OCI-LY1 (cell line): ENCODE measurements at regions not wholly inside any gene's neighbourhood (a gene's known extent, or its start where the extent isn't known, plus 50 kb on each side); places are given as distances from the start of the nearest gene placed in this dataset.

Experiments used
- H2AFZ ChIP-seq: fragments of 200-600 bp; sonication (generic), shearing (Covaris generic); 2 replicates; pipeline ENCODE4 v1.6.0; 2014; ENCODE audit warnings: antibody characterized with exemption, mild to moderate bottlenecking, low read length
- H3F3A ChIP-seq: fragments of 200-600 bp; sonication (generic), shearing (Covaris generic); 2 replicates; pipeline ENCODE4 v1.6.0; 2014; ENCODE audit warnings: mild to moderate bottlenecking, antibody characterized with exemption, low read length, moderate library complexity; ENCODE audit not compliant: insufficient read depth
- H3K27ac ChIP-seq: fragments of 200-600 bp; sonication (generic); 2 replicates; pipeline ENCODE4 v1.5.1; 2014; ENCODE audit warnings: low read length, mixed run types, mild to moderate bottlenecking, low read depth; ENCODE audit not compliant: poor library complexity, severe bottlenecking
- H3K27me3 ChIP-seq: fragments of 200-600 bp; sonication (generic); 2 replicates; pipeline ENCODE4 v1.6.0; 2014; ENCODE audit warnings: antibody characterized with exemption, mild to moderate bottlenecking, low read length, moderate library complexity; ENCODE audit not compliant: insufficient read depth
- H3K36me3 ChIP-seq: fragments of 200-600 bp; sonication (generic); 2 replicates; pipeline ENCODE4 v1.6.1; 2014; ENCODE audit warnings: mild to moderate bottlenecking, antibody characterized with exemption, low read length, moderate library complexity, mixed read lengths; ENCODE audit not compliant: insufficient read depth
- H3K4me1 ChIP-seq: fragments of 200-600 bp; sonication (generic); 2 replicates; pipeline ENCODE4 v1.5.1; 2014; ENCODE audit warnings: mild to moderate bottlenecking, low read length, moderate library complexity; ENCODE audit not compliant: insufficient read depth, severe bottlenecking
- H3K4me2 ChIP-seq: fragments of 200-600 bp; sonication (generic), shearing (Covaris generic); 2 replicates; pipeline ENCODE4 v1.6.1; 2014; ENCODE audit warnings: low read length
- H3K4me3 ChIP-seq: fragments of 200-600 bp; sonication (generic); 2 replicates; pipeline ENCODE4 v1.5.1; 2014; ENCODE audit warnings: low read length, low read depth, mild to moderate bottlenecking, mixed read lengths; ENCODE audit not compliant: poor library complexity, severe bottlenecking
- H3K79me2 ChIP-seq: fragments of 200-600 bp; shearing (Covaris generic); 2 replicates; pipeline ENCODE4 v1.6.1; 2016; ENCODE audit warnings: mixed run types, low read length, mixed read lengths; ENCODE audit not compliant: insufficient read depth
- H3K9ac ChIP-seq: fragments of 200-600 bp; sonication (generic), shearing (Covaris generic); 2 replicates; pipeline ENCODE4 v1.6.1; 2014; ENCODE audit warnings: mild to moderate bottlenecking, low read length, mixed read lengths
- H3K9me2 ChIP-seq: fragments of 200-600 bp; sonication (generic), shearing (Covaris generic); 2 replicates; pipeline ENCODE4 v1.6.1; 2014; ENCODE audit warnings: low read depth, mild to moderate bottlenecking, low read length, mixed read lengths
- H3K9me3 ChIP-seq: fragments of 200-600 bp; shearing (Covaris generic); 2 replicates; pipeline ENCODE4 v1.6.1; 2014; ENCODE audit warnings: low read length, mixed read lengths
- H4K20me1 ChIP-seq: fragments of 200-600 bp; sonication (generic), shearing (Covaris generic); 2 replicates; pipeline ENCODE4 v1.6.0; 2016; ENCODE audit warnings: mild to moderate bottlenecking, low read length; ENCODE audit not compliant: insufficient read depth
- CTCF ChIP-seq: fragments of 200-600 bp; sonication (generic), shearing (Covaris generic); IDR thresholded peaks from 2 replicates; pipeline ENCODE4 v1.5.1; 2017; ENCODE audit warnings: mild to moderate bottlenecking, antibody characterized with exemption, low read length, moderate library complexity, mixed read lengths
- EZH2 ChIP-seq: fragments of 200-600 bp; sonication (generic), shearing (Covaris generic); IDR thresholded peaks from 2 replicates; pipeline ENCODE4 v1.8.0; 2017; ENCODE audit warnings: borderline replicate concordance, mixed run types, mild to moderate bottlenecking, antibody characterized with exemption, low read length, moderate library complexity, mixed read lengths

- H3K9me2 ChIP-seq = no peaks in the 10 kb centered on the region
- no peaks in the 10 kb centered on the region for H3F3A ChIP-seq
- no peak overlapping the region for H2AFZ ChIP-seq
- H3K4me2 ChIP-seq = no peak overlapping the region
- no peaks in the 10 kb centered on the region for H3K9me3 ChIP-seq
- H4K20me1 ChIP-seq = no peaks in the 10 kb centered on the region
- no peak overlapping the region for H3K4me3 ChIP-seq
- H3K4me1 ChIP-seq = no peaks in the 10 kb centered on the region
- H3K79me2 ChIP-seq = no peaks in the 10 kb centered on the region
- TF ChIP-seq EZH2 = no peak
- no peak overlapping the region for H3K27ac ChIP-seq
- H3K27me3 ChIP-seq = no peaks in the 10 kb centered on the region
- no peaks in the 10 kb centered on the region for H3K36me3 ChIP-seq
- no peak overlapping the region for H3K9ac ChIP-seq
Observed at GRCh38 chr3:191624299-191624698, 163.3 kb downstream of the PYDC2 start.

GRCh38 chr3:191627064-191627463, 166.1 kb downstream of the PYDC2 start:
- Histone ChIP-seq H3K9me3 (no peaks in the 10 kb centered on the region), H4K20me1 (no peaks in the 10 kb centered on the region), H3K36me3 (no peaks in the 10 kb centered on the region), H3K4me3 (no peak overlapping the region), H3K27ac (no peak overlapping the region), H3F3A (no peaks in the 10 kb centered on the region), H3K4me2 (no peak overlapping the region), H3K4me1 (no peaks in the 10 kb centered on the region), H3K27me3 (no peaks in the 10 kb centered on the region), H3K79me2 (no peaks in the 10 kb centered on the region), H3K9me2 (no peaks in the 10 kb centered on the region), H2AFZ (no peak overlapping the region), H3K9ac (no peak overlapping the region)
- no peak for TF ChIP-seq CTCF
- no peak for TF ChIP-seq EZH2

GRCh38 chr3:191628571-191628970, 167.6 kb downstream of the PYDC2 start:
- Histone ChIP-seq H3F3A (no peaks in the 10 kb centered on the region), H3K4me2 (no peak overlapping the region), H3K27me3 (no peaks in the 10 kb centered on the region), H3K27ac (no peak overlapping the region), H3K4me1 (no peaks in the 10 kb centered on the region), H3K9me2 (no peaks in the 10 kb centered on the region), H3K9me3 (no peaks in the 10 kb centered on the region), H3K36me3 (no peaks in the 10 kb centered on the region), H3K9ac (no peak overlapping the region), H3K79me2 (no peaks in the 10 kb centered on the region), H4K20me1 (no peaks in the 10 kb centered on the region), H2AFZ (no peak overlapping the region), H3K4me3 (no peak overlapping the region)
- TF ChIP-seq EZH2 = no peak

- Histone ChIP-seq H3K27me3 (no peaks in the 10 kb centered on the region), H3K9me3 (no peaks in the 10 kb centered on the region), H3K4me3 (no peak overlapping the region), H3K9ac (no peak overlapping the region), H2AFZ (no peak overlapping the region), H3K36me3 (no peaks in the 10 kb centered on the region), H4K20me1 (no peaks in the 10 kb centered on the region), H3F3A (no peaks in the 10 kb centered on the region), H3K4me2 (no peak overlapping the region), H3K4me1 (no peaks in the 10 kb centered on the region), H3K27ac (no peak overlapping the region), H3K79me2 (no peaks in the 10 kb centered on the region), H3K9me2 (no peaks in the 10 kb centered on the region)
- TF ChIP-seq EZH2 = no peak
Observed at GRCh38 chr3:191631496-191631895, 170.5 kb downstream of the PYDC2 start.

- no peak overlapping the region for H3K9ac ChIP-seq
- no peak for TF ChIP-seq CTCF
- no peak for TF ChIP-seq EZH2
- no peak overlapping the region for H3K4me2 ChIP-seq
- no peaks in the 10 kb centered on the region for H3K9me3 ChIP-seq
- no peaks in the 10 kb centered on the region for H3K36me3 ChIP-seq
- H3F3A ChIP-seq = no peaks in the 10 kb centered on the region
- H3K79me2 ChIP-seq = no peaks in the 10 kb centered on the region
- no peak overlapping the region for H2AFZ ChIP-seq
- no peaks in the 10 kb centered on the region for H4K20me1 ChIP-seq
- no peak overlapping the region for H3K27ac ChIP-seq
- H3K9me2 ChIP-seq = no peaks in the 10 kb centered on the region
- no peak overlapping the region for H3K4me3 ChIP-seq
- no peaks in the 10 kb centered on the region for H3K27me3 ChIP-seq
- no peaks in the 10 kb centered on the region for H3K4me1 ChIP-seq
Observed at GRCh38 chr3:191634902-191635301, 173.9 kb downstream of the PYDC2 start.
